GM23338 (cell line): ENCODE measurements at regions not wholly inside any gene's neighbourhood (a gene's known extent, or its start where the extent isn't known, plus 50 kb on each side); places are given as distances from the start of the nearest gene placed in this dataset.

Experiments
- ATAC-seq: fragments of 200-7000 bp; cut with Tn5 transposase; 3 replicates; pipeline ENCODE4 v1.9.1; 2020
- DNase-seq: peaks from one replicate; pipeline ENCODE4 v3.0.0-alpha.2; 2015; ENCODE audit warnings: low spot score
- H2AFZ ChIP-seq: fragments of 200-600 bp; sonication (generic); 2 replicates; pipeline ENCODE4 v1.8.0; 2016; ENCODE audit warnings: antibody characterized with exemption, mild to moderate bottlenecking, moderate library complexity
- H3F3A ChIP-seq: fragments of 200-600 bp; sonication (generic); replicated peaks from 2 replicates; pipeline ENCODE4 v1.8.0; 2017; ENCODE audit warnings: antibody characterized with exemption, mixed run types, low read depth
- H3K27ac ChIP-seq: fragments of 200-600 bp; sonication (generic); 2 replicates; pipeline ENCODE4 v1.6.1; 2016; ENCODE audit warnings: low read depth
- H3K27me3 ChIP-seq: fragments of 200-600 bp; sonication (generic); 2 replicates; pipeline ENCODE4 v1.8.0; 2016; ENCODE audit warnings: mild to moderate bottlenecking, mixed run types, moderate library complexity; ENCODE audit not compliant: insufficient read depth
- H3K36me3 ChIP-seq: fragments of 200-600 bp; sonication (generic); 2 replicates; pipeline ENCODE4 v1.8.0; 2016; ENCODE audit warnings: mild to moderate bottlenecking; ENCODE audit not compliant: insufficient read depth
- H3K4me1 ChIP-seq: fragments of 200-600 bp; sonication (generic); 2 replicates; pipeline ENCODE4 v1.8.0; 2016; ENCODE audit warnings: mild to moderate bottlenecking, moderate library complexity; ENCODE audit not compliant: insufficient read depth
- H3K4me2 ChIP-seq: fragments of 200-600 bp; sonication (generic); 2 replicates; pipeline ENCODE4 v1.7.1; 2017; ENCODE audit warnings: mixed run types
- H3K4me3 ChIP-seq: fragments of 200-600 bp; sonication (generic); 2 replicates; pipeline ENCODE4 v1.6.1; 2016; ENCODE audit warnings: mixed run types
- H3K79me2 ChIP-seq: fragments of 200-600 bp; sonication (generic); replicated peaks from 2 replicates; pipeline ENCODE4 v1.8.0; 2017; ENCODE audit warnings: mild to moderate bottlenecking; ENCODE audit not compliant: insufficient read depth
- H3K9me2 ChIP-seq: fragments of 200-600 bp; sonication (generic); 2 replicates; pipeline ENCODE4 v1.8.0; 2017; ENCODE audit not compliant: insufficient read depth
- H4K20me1 ChIP-seq: fragments of 200-600 bp; sonication (generic); replicated peaks from 2 replicates; pipeline ENCODE4 v1.8.0; 2017; ENCODE audit warnings: mild to moderate bottlenecking; ENCODE audit not compliant: insufficient read depth
- H3K27ac Mint-ChIP-seq: 2 replicates; pipeline ENCODE4 v1.8.0; 2020; ENCODE audit warnings: inconsistent platforms, mild to moderate bottlenecking, moderate library complexity, mixed read lengths
- H3K27me3 Mint-ChIP-seq: 3 replicates; pipeline ENCODE4 v1.8.0; 2022; ENCODE audit warnings: low read depth, mild to moderate bottlenecking, moderate library complexity, mixed read lengths, inconsistent platforms; ENCODE audit not compliant: insufficient read depth, poor library complexity
- H3K36me3 Mint-ChIP-seq: 3 replicates; pipeline ENCODE4 v1.8.0; 2021; ENCODE audit warnings: low read depth, mild to moderate bottlenecking, inconsistent platforms, moderate library complexity, mixed read lengths
- H3K4me1 Mint-ChIP-seq: 3 replicates; pipeline ENCODE4 v1.8.0; 2020; ENCODE audit warnings: mild to moderate bottlenecking, inconsistent platforms, mixed read lengths
- H3K4me3 Mint-ChIP-seq: 3 replicates; pipeline ENCODE4 v1.8.0; 2021; ENCODE audit warnings: moderate library complexity, mild to moderate bottlenecking, inconsistent platforms, mixed read lengths
- H3K9me3 Mint-ChIP-seq: 3 replicates; pipeline ENCODE4 v1.8.0; 2020; ENCODE audit warnings: moderate library complexity, mild to moderate bottlenecking, inconsistent platforms, mixed read lengths
- CREB1 ChIP-seq: fragments of 250-450 bp; sonication (Bioruptor Pico); IDR thresholded peaks from 2 replicates; pipeline ENCODE4 v1.5.0; 2020; ENCODE audit warnings: low read depth, mild to moderate bottlenecking, moderate library complexity
- EZH2 ChIP-seq: fragments of 200-600 bp; sonication (generic); IDR thresholded peaks from one replicate; pipeline ENCODE4 v1.8.0; 2017; ENCODE audit warnings: antibody characterized with exemption, mild to moderate bottlenecking, low read depth; ENCODE audit not compliant: unreplicated experiment
- EZH2phosphoT487 ChIP-seq: fragments of 200-600 bp; sonication (generic); IDR thresholded peaks from one replicate; pipeline ENCODE4 v1.8.1; 2018; ENCODE audit warnings: antibody characterized with exemption; ENCODE audit not compliant: unreplicated experiment
- JUNB ChIP-seq: IDR thresholded peaks from one replicate; pipeline ENCODE4 v1.6.1; 2016; ENCODE audit warnings: antibody characterized with exemption; ENCODE audit not compliant: unreplicated experiment
- NANOG ChIP-seq: IDR thresholded peaks from 2 replicates; pipeline ENCODE4 v1.6.1; 2016; ENCODE audit warnings: antibody characterized with exemption, borderline replicate concordance
- POLR2AphosphoS5 ChIP-seq: IDR thresholded peaks from 2 replicates; pipeline ENCODE4 v1.6.1; 2016; ENCODE audit warnings: antibody characterized with exemption, low read depth
- STAT1 ChIP-seq: IDR thresholded peaks from one replicate; pipeline ENCODE4 v1.6.1; 2016; ENCODE audit warnings: antibody characterized with exemption; ENCODE audit not compliant: unreplicated experiment
- ZNF114 ChIP-seq: fragments of 250-450 bp; sonication (Bioruptor Pico); IDR thresholded peaks from 2 replicates; pipeline ENCODE4 v1.5.0; 2020; ENCODE audit warnings: mild to moderate bottlenecking, moderate library complexity
- ZNF331 ChIP-seq: fragments of 250-450 bp; sonication (Bioruptor Pico); IDR thresholded peaks from 2 replicates; pipeline ENCODE4 v1.5.0; 2020; ENCODE audit warnings: low read depth, mild to moderate bottlenecking, moderate library complexity
- TF ChIP-seq, protein P1 (sequence below): IDR thresholded peaks from 2 replicates; pipeline ENCODE4 v1.6.1; 2016; ENCODE audit warnings: antibody characterized with exemption
- TF ChIP-seq, protein P2 (sequence below): fragments of 250-450 bp; sonication (Bioruptor Pico); IDR thresholded peaks from 2 replicates; pipeline ENCODE4 v1.5.0; 2020; ENCODE audit warnings: mild to moderate bottlenecking, moderate library complexity
- TF ChIP-seq, protein P3 (sequence below): IDR thresholded peaks from one replicate; pipeline ENCODE4 v1.6.1; 2018; ENCODE audit warnings: antibody characterized with exemption; ENCODE audit not compliant: unreplicated experiment
- TF ChIP-seq, protein P4 (sequence below), 2 experiments: fragments of 200-600 bp in 1 of 2; sonication (generic) in 1 of 2; conservative IDR thresholded peaks; 2 replicates each; pipeline versions ENCODE4 v1.5.1 to v1.6.1; 2016 to 2017; ENCODE audit warnings: antibody characterized with exemption in 2 of 2, low read depth in 2 of 2, mild to moderate bottlenecking in 2 of 2, moderate library complexity in 1 of 2

DNA sequence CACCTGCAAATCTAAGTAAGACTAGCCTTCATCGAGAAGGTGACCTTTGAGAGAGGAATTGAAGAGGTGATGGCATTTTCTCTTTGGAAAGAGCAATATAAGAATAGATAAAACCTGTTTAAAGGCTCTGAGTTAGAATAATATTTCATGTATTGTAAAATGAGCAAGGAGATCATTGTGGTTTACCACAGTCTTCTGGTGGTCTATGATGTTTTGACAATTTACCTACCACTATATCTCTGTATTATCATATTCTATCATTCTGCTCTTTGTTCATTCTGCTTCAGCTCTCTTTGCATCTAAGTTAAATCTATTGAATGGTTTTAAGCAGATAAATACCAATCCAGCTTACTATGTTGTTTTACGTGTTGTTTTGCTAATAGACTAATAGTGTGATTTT is 982.3 kb downstream of the SI start:
- no peaks in the 10 kb centered on the region for H3K79me2 ChIP-seq
- DNase-seq: no peak
- H3K4me2 ChIP-seq: no peak overlapping the region
- TF ChIP-seq POLR2AphosphoS5 (no peak), CREB1 (CRISPR knock-in tag) (no peak), ZNF331 (no peak), ZNF114 (CRISPR knock-in tag) (no peak), EZH2 (no peak), NANOG (no peak), JUNB (no peak), EZH2phosphoT487 (no peak), STAT1 (no peak)
- TF ChIP-seq, protein P1, sequence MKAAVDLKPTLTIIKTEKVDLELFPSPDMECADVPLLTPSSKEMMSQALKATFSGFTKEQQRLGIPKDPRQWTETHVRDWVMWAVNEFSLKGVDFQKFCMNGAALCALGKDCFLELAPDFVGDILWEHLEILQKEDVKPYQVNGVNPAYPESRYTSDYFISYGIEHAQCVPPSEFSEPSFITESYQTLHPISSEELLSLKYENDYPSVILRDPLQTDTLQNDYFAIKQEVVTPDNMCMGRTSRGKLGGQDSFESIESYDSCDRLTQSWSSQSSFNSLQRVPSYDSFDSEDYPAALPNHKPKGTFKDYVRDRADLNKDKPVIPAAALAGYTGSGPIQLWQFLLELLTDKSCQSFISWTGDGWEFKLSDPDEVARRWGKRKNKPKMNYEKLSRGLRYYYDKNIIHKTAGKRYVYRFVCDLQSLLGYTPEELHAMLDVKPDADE: no peak
- TF ChIP-seq, protein P2, sequence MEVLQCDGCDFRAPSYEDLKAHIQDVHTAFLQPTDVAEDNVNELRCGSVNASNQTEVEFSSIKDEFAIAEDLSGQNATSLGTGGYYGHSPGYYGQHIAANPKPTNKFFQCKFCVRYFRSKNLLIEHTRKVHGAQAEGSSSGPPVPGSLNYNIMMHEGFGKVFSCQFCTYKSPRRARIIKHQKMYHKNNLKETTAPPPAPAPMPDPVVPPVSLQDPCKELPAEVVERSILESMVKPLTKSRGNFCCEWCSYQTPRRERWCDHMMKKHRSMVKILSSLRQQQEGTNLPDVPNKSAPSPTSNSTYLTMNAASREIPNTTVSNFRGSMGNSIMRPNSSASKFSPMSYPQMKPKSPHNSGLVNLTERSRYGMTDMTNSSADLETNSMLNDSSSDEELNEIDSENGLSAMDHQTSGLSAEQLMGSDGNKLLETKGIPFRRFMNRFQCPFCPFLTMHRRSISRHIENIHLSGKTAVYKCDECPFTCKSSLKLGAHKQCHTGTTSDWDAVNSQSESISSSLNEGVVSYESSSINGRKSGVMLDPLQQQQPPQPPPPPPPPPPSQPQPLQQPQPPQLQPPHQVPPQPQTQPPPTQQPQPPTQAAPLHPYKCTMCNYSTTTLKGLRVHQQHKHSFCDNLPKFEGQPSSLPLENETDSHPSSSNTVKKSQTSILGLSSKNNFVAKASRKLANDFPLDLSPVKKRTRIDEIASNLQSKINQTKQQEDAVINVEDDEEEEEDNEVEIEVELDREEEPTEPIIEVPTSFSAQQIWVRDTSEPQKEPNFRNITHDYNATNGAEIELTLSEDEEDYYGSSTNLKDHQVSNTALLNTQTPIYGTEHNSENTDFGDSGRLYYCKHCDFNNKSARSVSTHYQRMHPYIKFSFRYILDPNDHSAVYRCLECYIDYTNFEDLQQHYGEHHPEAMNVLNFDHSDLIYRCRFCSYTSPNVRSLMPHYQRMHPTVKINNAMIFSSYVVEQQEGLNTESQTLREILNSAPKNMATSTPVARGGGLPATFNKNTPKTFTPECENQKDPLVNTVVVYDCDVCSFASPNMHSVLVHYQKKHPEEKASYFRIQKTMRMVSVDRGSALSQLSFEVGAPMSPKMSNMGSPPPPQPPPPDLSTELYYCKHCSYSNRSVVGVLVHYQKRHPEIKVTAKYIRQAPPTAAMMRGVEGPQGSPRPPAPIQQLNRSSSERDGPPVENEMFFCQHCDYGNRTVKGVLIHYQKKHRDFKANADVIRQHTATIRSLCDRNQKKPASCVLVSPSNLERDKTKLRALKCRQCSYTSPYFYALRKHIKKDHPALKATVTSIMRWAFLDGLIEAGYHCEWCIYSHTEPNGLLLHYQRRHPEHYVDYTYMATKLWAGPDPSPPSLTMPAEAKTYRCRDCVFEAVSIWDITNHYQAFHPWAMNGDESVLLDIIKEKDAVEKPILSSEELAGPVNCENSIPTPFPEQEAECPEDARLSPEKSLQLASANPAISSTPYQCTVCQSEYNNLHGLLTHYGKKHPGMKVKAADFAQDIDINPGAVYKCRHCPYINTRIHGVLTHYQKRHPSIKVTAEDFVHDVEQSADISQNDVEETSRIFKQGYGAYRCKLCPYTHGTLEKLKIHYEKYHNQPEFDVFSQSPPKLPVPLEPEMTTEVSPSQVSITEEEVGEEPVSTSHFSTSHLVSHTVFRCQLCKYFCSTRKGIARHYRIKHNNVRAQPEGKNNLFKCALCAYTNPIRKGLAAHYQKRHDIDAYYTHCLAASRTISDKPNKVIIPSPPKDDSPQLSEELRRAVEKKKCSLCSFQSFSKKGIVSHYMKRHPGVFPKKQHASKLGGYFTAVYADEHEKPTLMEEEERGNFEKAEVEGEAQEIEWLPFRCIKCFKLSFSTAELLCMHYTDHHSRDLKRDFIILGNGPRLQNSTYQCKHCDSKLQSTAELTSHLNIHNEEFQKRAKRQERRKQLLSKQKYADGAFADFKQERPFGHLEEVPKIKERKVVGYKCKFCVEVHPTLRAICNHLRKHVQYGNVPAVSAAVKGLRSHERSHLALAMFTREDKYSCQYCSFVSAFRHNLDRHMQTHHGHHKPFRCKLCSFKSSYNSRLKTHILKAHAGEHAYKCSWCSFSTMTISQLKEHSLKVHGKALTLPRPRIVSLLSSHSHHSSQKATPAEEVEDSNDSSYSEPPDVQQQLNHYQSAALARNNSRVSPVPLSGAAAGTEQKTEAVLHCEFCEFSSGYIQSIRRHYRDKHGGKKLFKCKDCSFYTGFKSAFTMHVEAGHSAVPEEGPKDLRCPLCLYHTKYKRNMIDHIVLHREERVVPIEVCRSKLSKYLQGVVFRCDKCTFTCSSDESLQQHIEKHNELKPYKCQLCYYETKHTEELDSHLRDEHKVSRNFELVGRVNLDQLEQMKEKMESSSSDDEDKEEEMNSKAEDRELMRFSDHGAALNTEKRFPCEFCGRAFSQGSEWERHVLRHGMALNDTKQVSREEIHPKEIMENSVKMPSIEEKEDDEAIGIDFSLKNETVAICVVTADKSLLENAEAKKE (CRISPR knock-in tag): no peak
- TF ChIP-seq, protein P3, sequence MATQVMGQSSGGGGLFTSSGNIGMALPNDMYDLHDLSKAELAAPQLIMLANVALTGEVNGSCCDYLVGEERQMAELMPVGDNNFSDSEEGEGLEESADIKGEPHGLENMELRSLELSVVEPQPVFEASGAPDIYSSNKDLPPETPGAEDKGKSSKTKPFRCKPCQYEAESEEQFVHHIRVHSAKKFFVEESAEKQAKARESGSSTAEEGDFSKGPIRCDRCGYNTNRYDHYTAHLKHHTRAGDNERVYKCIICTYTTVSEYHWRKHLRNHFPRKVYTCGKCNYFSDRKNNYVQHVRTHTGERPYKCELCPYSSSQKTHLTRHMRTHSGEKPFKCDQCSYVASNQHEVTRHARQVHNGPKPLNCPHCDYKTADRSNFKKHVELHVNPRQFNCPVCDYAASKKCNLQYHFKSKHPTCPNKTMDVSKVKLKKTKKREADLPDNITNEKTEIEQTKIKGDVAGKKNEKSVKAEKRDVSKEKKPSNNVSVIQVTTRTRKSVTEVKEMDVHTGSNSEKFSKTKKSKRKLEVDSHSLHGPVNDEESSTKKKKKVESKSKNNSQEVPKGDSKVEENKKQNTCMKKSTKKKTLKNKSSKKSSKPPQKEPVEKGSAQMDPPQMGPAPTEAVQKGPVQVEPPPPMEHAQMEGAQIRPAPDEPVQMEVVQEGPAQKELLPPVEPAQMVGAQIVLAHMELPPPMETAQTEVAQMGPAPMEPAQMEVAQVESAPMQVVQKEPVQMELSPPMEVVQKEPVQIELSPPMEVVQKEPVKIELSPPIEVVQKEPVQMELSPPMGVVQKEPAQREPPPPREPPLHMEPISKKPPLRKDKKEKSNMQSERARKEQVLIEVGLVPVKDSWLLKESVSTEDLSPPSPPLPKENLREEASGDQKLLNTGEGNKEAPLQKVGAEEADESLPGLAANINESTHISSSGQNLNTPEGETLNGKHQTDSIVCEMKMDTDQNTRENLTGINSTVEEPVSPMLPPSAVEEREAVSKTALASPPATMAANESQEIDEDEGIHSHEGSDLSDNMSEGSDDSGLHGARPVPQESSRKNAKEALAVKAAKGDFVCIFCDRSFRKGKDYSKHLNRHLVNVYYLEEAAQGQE: no peak
- TF ChIP-seq, protein P4, sequence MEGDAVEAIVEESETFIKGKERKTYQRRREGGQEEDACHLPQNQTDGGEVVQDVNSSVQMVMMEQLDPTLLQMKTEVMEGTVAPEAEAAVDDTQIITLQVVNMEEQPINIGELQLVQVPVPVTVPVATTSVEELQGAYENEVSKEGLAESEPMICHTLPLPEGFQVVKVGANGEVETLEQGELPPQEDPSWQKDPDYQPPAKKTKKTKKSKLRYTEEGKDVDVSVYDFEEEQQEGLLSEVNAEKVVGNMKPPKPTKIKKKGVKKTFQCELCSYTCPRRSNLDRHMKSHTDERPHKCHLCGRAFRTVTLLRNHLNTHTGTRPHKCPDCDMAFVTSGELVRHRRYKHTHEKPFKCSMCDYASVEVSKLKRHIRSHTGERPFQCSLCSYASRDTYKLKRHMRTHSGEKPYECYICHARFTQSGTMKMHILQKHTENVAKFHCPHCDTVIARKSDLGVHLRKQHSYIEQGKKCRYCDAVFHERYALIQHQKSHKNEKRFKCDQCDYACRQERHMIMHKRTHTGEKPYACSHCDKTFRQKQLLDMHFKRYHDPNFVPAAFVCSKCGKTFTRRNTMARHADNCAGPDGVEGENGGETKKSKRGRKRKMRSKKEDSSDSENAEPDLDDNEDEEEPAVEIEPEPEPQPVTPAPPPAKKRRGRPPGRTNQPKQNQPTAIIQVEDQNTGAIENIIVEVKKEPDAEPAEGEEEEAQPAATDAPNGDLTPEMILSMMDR (conservative IDR thresholded peaks at IDR 0.05; ENCODE audit: low read depth in 2 of 2): no peak
- H3K27ac ChIP-seq: no peak overlapping the region
- H3K9me3 Mint-ChIP-seq: no peaks in the 10 kb centered on the region; the same call in 2 of the 3 replicates
- no peaks in the 10 kb centered on the region for H3K36me3 ChIP-seq
- H3F3A ChIP-seq: no peaks in the 10 kb centered on the region
- H3K27me3 ChIP-seq: no peaks in the 10 kb centered on the region
- no peaks in the 10 kb centered on the region for H3K4me1 ChIP-seq
- H3K36me3 Mint-ChIP-seq: no peaks in the 10 kb centered on the region
- no peak overlapping the region for H2AFZ ChIP-seq
- H3K27me3 Mint-ChIP-seq: no peaks in the 10 kb centered on the region
- no peak overlapping the region for H3K4me3 Mint-ChIP-seq
- no peaks in the 10 kb centered on the region for H3K4me1 Mint-ChIP-seq
- no peak overlapping the region for H3K4me3 ChIP-seq
- no peaks in the 10 kb centered on the region for H3K9me2 ChIP-seq
- ATAC-seq: no peak
- H4K20me1 ChIP-seq: no peaks in the 10 kb centered on the region
- no peak overlapping the region for H3K27ac Mint-ChIP-seq
